ENCODE measurements at regions not wholly inside any gene's neighbourhood (a gene's known extent, or its start where the extent isn't known, plus 50 kb on each side); places are given as distances from the start of the nearest gene placed in this dataset.
"Not testable (repeated sequence)": the region's sequence is repeated elsewhere in the genome, so short reads cannot be mapped to it uniquely, and the experiment has no call there.

- no peak for DNase-seq
Observed at GRCh38 chr14:97031530-97031929, 234.3 kb downstream of the VRK1 start.

GRCh38 chr14:97033556-97034081 lies 236.4 kb downstream of the VRK1 start:
- no peak for DNase-seq

GRCh38 chr14:97036086-97036852 lies 239.1 kb downstream of the VRK1 start:
- DNase-seq: no peak

- no peak for DNase-seq
Observed at GRCh38 chr14:97039717-97040363, 242.7 kb downstream of the VRK1 start.

- no peak for DNase-seq
Observed at GRCh38 chr14:97046967-97047366, 249.8 kb downstream of the VRK1 start.

DNA sequence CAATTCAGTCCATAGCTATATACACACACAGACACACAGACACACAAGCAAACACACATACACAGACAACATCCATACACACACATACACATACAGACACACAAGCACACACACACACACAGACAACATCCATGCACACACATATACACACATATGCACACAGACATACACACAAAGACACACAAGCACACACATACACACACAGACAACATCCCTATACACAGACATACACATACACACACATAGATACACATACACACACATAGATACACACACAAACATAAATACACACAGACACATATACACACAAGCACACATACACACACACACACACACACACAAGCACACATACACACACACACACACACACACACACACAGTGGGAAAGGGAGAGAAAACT lies 254.8 kb downstream of the VRK1 start:
- no peak for DNase-seq

DNA sequence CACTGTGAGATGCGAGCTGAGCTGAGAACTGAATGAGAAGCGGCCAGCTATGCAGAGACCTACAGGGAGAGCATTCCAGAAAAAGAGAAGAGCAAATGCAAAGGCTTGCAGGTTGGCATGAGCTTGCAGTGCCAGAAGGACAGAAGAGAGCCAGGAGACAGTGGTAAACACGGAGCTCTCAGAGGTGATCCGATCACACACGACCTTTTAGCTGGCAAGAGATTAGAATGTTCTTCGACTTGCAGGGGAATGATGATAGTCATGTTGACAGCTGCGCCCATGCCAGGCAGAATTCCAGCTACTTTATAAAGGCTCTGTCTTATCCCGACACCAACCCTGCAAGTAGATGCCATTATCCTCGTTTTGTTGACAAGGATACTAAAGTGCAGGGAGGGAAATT lies 256.8 kb downstream of the VRK1 start:
- DNase-seq: no peak

DNA sequence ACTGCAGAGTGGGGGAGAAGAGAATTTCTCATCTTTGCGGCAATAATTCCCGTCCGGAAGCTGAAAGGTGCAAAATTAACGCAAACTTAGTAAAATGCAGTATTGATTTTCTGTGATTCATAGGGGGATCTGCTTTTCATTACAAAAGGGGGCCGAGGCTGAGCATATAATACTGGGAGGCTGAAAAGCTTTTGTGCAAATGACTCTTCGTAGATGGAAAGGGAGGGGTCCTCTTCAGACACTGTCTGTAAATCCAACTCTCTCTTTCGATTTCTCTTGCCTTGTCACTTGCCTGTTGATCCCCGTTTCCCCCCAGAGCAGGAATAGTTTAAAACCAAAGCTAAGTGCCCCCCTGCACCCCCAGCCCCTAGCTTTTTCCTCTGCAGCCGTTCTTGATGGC lies 258.2 kb downstream of the VRK1 start:
- no peak for DNase-seq

DNA sequence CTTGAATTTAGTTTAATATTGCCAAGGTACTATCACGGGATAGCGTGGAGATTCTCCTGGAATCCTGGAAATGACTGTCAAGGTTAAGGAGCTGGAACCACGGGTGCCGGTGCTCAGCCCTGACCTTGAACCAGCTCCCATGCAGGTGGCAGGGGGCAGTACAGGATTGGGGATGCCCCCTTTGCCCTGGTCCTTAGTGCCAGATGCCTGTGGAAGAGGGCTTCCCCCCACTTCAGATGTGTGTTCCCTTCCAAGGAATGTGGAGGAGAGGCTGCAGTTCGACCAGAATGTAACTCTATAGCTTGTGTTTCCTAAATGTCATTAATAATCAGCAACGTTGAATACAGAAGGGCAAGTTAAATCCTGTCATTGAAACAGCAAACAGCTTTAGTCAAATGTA lies 258.9 kb downstream of the VRK1 start:
- DNase-seq: no peak

GRCh38 chr14:97057238-97058073 lies 260.3 kb downstream of the VRK1 start:
- no peak for DNase-seq

- DNase-seq: peak; percentile 2
Observed at GRCh38 chr14:97058074-97058467, 260.9 kb downstream of the VRK1 start.

GRCh38 chr14:97058589-97058988 lies 261.4 kb downstream of the VRK1 start:
- no peak for DNase-seq

- DNase-seq: no peak
Observed at GRCh38 chr14:97061198-97061597, 264.0 kb downstream of the VRK1 start.

GRCh38 chr14:97061714-97062113 lies 264.5 kb downstream of the VRK1 start:
- no peak for DNase-seq

- no peak for DNase-seq
Observed at GRCh38 chr14:97065305-97066067, 268.3 kb downstream of the VRK1 start.

DNA sequence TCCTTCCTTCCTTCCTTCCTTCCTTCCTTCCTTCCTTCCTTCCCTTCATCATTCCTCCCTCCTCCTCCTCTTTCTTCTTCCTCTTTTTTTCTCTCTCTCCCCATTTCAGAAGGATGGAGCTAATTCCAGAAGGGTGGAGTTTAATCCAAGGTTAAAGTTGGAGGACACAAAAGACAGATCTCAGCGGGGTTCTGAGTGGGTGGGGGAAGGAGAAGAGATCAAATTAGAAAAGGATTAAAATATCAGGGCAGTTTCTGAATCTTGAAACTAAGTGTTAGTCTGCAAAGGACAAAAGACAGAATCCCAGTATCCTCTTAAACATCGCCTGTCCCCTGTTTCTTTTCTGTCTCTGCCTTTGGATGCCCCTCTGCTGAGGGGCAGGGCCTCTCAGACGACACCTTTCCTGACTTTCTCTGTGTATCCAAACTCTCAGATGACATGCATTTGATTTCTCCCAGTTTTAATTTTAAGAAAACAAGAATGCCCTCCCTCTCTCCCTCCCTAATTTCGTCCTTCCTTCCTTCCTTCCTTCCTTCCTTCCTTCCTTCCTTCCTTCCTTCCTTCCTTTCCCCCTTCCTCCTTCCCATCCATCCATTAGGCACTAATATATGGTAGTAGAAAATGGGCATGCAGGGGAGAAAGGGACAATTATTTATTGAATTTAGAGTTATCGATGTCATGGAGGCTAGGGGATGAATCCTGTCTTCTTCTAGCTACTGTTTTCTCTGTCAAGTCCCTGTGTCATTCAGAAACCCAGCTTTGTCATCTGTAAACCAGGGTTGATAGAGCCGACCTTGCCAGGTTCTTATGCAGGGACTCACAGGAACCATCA lies 269.1 kb downstream of the VRK1 start:
- no peak for DNase-seq

- DNase-seq: not testable (repeated sequence)
Observed at GRCh38 chr14:97068293-97068692, 271.1 kb downstream of the VRK1 start.

GRCh38 chr14:97070259-97070658 lies 273.1 kb downstream of the VRK1 start:
- DNase-seq: no peak

GRCh38 chr14:97071177-97071576 lies 274.0 kb downstream of the VRK1 start:
- DNase-seq: no peak

- DNase-seq: no peak
Observed at GRCh38 chr14:97073622-97074021, 276.4 kb downstream of the VRK1 start.

GRCh38 chr14:97074456-97074855 lies 277.3 kb downstream of the VRK1 start:
- no peak for DNase-seq

- no peak for DNase-seq
Observed at GRCh38 chr14:97074856-97075255, 277.7 kb downstream of the VRK1 start.
